Effector memory CD8-positive, alpha-beta T cell (primary cell): ENCODE measurements at regions not wholly inside any gene's neighbourhood (a gene's known extent, or its start where the extent isn't known, plus 50 kb on each side); places are given as distances from the start of the nearest gene placed in this dataset.
"Not testable (repeated sequence)": the region's sequence is repeated elsewhere in the genome, so short reads cannot be mapped to it uniquely, and the experiment has no call there.

Source experiments
- ATAC-seq: fragments of 150-1000 bp; cut with Tn5 transposase; replicated peaks from 2 replicates; pipeline ENCODE4 v1.10.0; 2021; ENCODE audit warnings: mild to moderate bottlenecking, moderate library complexity
- DNase-seq, 3 experiments: peaks; one replicate each; pipeline ENCODE4 v3.0.0; 2021
- H3K27ac Mint-ChIP-seq, 2 donors: one replicate each; pipeline ENCODE4 v1.8.0; 2022; ENCODE audit warnings: mild to moderate bottlenecking in 2 of 2, mixed read lengths in 2 of 2, moderate library complexity in 2 of 2
- H3K27me3 Mint-ChIP-seq, 2 donors: one replicate each; pipeline ENCODE4 v1.8.0; 2022; ENCODE audit warnings: mixed read lengths in 2 of 2
- H3K36me3 Mint-ChIP-seq: one replicate; pipeline ENCODE4 v1.8.0; 2022; ENCODE audit warnings: mild to moderate bottlenecking, moderate library complexity, mixed read lengths; ENCODE audit not compliant: insufficient read depth
- H3K4me1 Mint-ChIP-seq, 2 donors: one replicate each; pipeline ENCODE4 v1.8.0; 2022; ENCODE audit warnings: low read depth in 2 of 2, mixed read lengths in 2 of 2
- H3K4me3 Mint-ChIP-seq, 2 donors: one replicate each; pipeline ENCODE4 v1.8.0; 2022; ENCODE audit warnings: mild to moderate bottlenecking in 2 of 2, mixed read lengths in 2 of 2, moderate library complexity in 2 of 2
- H3K9me3 Mint-ChIP-seq, 2 donors: one replicate each; pipeline ENCODE4 v1.8.0; 2022; ENCODE audit warnings: mixed read lengths in 2 of 2

GRCh38 chr15:44903281-44903680, 53.2 kb upstream of the TERB2 start:
- H3K27me3 Mint-ChIP-seq, DNase-seq, H3K4me1 Mint-ChIP-seq, H3K9me3 Mint-ChIP-seq, H3K27ac Mint-ChIP-seq, ATAC-seq, H3K4me3 Mint-ChIP-seq, H3K36me3 Mint-ChIP-seq: not testable (repeated sequence)

GRCh38 chr15:44904651-44905340, 51.7 kb upstream of the TERB2 start:
- H3K36me3 Mint-ChIP-seq, H3K9me3 Mint-ChIP-seq, H3K27me3 Mint-ChIP-seq, ATAC-seq, DNase-seq, H3K4me1 Mint-ChIP-seq, H3K4me3 Mint-ChIP-seq, H3K27ac Mint-ChIP-seq: not testable (repeated sequence)
